ENCODE measurements at regions not wholly inside any gene's neighbourhood (a gene's known extent, or its start where the extent isn't known, plus 50 kb on each side); places are given as distances from the start of the nearest gene placed in this dataset.

DNA sequence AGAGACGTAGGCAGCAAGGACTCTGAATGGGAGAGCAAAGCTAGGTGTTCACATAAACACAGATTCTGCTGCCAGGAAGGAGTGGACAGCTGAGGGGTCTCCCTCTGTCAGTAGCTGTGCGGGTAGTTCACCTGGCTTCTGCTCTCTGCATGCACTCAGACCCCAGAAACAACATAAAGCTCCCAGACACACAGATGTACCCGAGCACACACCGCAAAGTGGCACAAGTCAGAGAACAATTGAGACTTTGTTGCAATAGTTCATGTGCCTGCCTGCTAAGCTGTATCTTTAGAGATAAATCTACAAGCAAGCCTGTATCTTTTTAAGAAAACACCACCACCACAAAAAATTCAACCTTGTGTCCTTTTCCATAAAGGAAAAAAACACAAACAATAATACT, 420.0 kb upstream of the ST6GAL2 start:
- DNase-seq = no peak

DNA sequence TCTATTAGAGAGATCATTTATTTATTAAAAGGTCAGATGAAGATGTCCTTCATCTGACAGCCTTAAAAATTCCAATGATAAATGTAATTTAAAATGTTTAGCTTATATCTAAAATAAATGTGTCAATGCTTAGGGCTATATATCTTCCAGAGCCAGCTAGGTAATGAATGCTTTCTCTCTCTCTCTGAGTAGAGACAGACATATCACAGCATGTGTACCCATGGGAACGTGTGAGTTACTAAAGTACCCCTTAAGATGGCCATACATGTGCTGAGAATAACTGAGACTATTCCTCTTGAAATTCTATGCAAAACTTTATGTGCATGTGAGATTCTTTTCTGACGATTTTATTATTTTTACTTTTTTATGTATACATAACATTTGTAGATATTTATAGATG, 420.9 kb upstream of the ST6GAL2 start:
- no peak for DNase-seq

DNA sequence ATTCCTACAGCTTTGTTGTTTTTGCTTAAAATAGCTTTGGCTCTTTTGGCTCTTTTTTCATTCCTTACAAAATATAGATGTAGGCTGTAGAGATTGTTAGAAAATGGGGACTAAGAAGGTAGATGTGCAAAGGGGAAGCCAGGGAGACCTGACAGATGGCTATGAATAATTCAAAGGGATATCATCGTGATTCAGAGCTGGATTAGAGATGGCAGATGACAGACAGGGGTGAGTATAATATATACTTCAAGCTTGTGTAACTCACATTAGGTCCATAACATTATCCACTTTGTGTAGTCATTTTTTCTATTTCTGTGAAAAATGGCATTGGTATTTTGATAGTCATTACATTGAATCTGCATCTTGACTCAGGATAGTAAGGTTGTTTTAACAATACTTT, 422.9 kb upstream of the ST6GAL2 start:
- no peak for DNase-seq

DNA sequence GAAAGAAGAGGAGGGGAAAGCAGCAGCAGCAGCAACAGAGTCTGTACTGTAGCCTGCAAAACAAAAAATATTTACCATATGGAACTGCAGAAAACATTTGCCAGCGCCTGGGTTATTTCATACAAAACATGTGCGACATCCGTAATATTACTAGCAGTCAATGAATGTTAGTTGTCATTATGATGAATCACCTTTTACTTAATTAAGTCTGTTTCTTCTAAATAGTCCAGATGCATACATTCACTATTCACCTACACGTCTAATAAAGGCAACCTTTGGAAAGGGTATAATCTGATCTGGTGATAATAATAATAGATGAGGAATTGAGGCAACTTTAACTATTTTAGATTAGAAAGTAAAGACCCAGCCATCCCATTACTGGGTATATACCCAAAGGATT, 426.3 kb upstream of the ST6GAL2 start:
- DNase-seq = no peak

DNA sequence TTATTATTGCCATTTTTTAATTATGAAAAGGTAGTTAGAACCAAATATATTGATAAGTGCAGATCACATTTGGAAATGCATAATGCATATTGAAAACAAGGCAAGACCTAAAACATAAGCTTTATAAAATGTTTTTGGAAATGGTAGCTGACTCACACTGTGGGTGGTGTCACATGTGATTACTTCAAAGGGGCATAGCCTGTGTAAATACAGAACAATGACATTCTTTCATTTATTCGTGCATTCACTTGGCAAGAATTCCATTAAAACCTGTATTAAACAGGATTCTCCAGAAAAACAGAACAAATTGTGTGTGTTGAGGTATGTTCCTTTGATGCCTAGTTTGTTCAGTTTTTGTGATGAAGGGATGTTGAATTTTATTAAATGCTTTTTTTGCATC, 427.3 kb upstream of the ST6GAL2 start:
- DNase-seq = no peak

DNA sequence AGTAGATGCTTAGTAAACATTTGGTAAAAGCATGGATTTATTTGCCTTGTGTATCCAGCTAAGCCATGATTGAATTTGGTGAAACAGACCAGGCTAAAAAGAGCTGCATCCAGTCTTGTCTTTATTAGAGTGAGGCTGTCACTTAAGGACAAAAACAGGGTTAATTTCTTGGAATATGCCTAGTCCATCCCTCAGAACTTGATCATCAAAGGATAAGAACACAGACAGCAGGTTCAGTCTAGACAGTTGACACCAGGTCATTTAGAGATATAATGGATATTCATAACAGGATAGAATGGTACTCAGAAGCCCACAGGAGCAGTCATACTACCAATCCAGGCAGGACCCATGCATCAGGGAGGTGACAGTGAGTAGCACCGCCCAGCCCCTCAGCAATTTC, 434.9 kb upstream of the ST6GAL2 start:
- no peak for DNase-seq

DNA sequence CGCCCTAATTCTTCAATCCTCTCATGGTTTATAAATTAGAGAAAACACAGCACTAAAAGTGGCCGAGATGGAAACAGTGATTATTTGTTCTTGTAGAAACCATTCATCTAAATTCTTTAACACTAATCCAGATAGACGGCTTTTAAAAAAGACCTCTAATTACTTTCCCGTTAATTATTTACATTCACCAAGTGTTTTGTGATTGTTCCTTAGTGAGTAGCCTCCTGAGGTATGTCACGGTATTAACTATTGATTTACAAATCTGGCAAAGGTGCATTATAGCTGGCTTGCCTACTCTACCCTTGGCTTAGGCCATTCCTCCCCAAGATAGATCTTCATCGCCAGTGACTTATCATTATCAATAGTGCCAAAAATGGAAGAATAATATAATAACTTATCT, 436.4 kb upstream of the ST6GAL2 start:
- DNase-seq = no peak

DNA sequence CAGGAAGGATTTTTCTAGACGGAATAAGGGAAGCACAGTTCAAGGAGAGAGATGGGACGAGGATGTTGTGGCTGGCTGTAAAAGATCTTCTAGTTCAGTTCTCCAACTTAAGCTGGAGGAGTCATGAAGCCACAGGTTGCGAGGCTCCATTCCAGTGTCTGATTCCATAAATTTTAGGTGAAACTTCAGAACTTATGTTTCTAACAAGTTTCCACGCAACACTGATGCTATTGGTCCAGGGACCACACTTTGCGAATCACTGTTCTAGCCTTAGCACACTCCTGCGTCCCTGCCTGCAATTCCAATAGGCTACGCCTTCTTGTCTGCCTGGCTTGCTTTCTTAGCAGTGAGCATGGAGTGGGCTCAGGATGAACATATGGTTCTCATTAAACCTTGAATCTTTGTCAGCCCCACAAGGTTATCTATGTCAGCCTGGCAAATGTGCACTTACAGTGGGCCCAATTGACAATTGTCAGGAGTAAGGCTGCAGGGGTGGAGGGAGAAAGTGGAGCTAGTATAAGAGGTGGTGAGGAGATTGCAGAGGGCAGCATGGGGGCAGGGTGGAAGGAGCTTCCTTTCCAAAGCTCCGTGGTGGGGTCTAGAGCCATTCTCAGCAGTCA, 438.1 kb upstream of the ST6GAL2 start:
- DNase-seq = no peak

DNA sequence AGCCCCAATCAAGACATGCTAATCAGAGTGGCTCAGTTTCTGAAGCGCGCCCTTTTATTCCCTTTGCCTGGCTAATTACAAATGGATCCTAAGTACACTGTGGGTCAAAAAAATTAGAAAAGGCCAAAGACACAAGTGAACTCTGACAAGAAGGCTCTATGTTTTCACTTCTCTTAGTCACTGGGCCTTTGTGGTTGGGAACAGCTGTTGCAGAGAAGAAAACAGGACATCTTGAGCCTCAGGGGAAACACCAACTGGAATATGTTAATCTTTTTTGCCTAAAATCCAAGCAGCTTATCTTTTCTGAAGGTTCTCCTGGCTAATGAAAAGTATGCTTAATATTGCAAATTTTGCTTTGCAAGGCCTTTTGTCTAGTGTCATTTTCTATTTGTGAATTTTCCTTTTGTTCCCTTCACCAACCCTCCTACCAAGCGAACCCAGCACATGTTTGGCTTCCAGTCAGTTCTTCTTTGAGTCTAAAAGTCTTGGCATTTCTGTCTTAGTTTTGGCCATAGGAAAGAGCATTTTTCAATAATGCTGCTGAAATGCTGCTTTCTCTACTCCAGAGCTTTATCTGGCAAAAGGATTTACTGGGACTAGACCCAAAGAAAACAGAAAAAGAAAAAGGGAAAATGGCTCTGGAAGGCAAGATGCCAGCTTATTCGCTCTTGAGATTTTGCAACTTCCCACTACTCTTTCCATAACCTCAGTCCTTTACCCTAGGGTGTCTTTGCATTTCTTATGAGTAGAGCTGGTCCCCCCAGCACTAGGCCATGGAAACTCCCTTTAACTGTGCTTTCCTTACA, 440.2 kb upstream of the ST6GAL2 start:
- DNase-seq = peak in 26 of 58 donors; percentile 2 to 83 (median 32)

DNA sequence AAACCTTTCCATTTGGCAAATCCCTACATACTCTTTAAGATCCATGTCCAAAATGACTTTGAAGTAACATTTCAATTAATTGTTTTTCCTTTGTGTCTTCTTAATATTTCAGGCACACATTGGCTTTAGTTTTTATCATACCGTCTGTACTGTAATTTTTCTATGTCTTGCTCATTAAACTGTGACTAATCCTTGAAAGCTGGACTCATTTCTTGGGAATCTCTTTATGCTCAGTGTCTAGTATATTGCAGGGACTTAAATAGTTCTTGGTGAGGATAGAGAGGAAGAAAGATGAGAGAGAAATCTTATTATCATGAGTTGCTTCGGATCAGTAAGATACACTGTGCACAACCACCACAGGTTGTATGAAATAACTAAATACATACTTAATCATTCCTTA, 448.3 kb upstream of the ST6GAL2 start:
- DNase-seq = no peak

DNA sequence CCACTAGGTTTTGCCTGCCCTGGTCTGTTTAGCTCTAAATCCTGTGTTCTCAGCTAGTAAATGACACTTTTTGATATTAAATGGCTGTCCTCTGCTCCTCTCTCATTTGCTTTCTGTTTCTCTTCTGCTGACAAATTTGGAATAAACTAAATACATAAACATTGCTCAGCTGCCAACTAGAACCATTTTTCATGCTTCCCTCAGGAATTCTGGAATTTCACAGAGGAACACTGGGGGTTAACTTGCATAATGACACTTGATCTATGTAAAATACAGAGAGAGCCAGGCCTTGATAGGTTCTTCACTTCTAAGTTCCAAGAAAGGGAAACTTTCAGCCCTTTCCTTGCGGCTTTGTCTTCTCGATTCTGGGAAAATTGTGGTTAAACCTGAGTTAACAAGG, 450.6 kb upstream of the ST6GAL2 start:
- no peak for DNase-seq

DNA sequence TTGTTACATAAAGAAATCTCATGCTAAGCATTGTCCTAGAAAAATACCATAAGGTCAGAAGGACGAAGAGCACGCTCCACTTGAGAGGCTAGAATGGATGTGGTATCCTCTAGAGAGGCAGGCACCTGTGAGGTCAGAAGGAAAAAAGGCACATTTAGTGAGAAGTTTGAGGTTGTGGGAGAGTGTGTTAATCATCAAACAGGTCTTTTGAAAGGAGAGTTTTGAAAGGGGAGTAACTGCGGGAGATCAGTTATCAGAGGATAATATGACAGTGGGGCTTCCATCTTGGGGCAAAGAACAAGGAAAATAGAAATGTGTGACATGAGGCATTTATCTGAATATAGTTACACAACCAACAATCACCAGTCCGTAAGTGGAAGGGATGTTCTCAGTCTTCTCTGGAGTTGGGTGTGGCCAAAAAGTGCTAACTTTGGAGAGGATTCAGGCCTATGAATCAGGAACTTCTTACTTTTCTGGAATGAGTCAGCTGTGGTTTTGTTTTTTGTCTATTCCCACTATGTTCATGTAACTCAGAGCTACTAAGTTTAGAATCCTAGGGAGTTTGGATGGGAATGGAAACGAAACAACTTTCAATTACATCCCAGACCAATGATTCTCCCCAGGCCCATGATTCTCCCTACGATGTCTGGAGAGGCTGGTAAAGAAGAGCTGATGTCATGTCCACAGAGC, 451.4 kb upstream of the ST6GAL2 start:
- no peak for DNase-seq

DNA sequence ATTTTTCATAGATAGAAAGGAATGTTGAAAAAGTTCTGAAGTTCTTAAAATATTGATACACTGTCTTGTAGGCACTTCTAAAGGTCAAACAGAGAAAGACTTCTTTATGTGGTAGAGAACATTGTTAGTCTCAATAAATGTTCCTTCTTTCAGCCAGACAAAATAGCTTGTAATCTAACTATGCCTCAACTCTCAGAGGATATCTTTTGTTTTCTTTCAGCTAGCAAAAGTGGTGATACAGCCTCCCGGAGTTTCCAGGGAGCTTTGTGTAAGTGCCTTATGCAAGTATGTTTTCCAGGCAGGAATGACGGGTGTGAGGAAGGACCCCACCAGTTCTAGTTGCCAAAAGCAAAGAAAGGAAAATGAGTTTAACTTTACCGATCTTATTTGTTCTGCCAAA, 452.1 kb upstream of the ST6GAL2 start:
- no peak for DNase-seq

DNA sequence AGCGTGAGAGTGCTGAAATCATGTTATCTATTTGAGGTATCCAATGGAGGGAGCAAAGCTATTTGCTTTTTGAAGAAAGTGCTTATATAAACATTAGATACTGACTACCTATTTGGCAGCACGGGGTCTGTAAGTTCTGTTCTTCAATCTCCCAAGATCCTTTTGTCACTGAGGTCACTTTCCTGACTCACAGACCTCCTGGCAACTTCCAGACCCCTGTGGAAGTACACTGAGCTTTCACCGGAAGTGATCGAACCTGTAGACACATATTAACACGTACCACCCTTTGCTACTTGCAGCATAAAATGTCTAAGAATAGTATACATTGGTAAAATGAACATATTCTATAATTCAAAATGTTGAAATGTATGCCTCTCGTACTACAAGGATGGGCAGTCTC, 452.6 kb upstream of the ST6GAL2 start:
- DNase-seq = no peak

DNA sequence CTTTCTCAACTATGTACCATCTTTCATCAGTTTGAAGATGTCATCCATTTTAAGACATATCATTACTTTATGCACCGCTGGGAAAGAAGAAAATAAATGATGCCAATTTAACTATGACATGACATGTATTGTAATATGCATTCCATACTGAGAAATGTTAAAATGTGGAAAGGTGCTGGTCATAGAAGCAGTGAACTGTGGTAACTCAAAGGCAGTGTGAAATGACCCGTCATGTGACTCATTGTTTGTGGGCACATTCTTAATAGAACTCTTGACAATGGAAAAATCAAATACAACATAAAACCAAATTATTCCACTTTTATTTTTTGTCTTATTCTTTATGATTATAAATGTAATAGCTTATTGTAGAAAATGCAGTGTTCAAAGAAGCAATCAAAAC, 455.0 kb upstream of the ST6GAL2 start:
- DNase-seq = no peak

DNA sequence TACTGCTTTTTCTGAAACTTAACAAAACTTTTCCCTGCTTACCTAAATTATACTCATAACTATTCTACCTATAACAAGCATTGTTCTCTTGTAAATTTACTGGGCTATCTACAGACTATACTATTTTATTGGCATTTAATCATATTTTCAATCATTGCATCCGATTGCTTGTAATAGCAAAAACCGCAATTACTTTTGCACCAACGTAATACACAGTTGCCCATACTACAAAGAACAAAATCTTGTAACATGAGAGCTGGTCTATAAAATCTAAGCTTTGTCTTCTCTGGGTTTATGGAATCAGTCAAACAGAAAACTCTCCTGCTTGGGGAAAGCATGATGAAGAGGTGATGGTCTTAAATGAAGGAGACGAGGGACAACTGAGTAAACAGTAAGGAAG, 463.4 kb upstream of the ST6GAL2 start:
- no peak for DNase-seq

DNA sequence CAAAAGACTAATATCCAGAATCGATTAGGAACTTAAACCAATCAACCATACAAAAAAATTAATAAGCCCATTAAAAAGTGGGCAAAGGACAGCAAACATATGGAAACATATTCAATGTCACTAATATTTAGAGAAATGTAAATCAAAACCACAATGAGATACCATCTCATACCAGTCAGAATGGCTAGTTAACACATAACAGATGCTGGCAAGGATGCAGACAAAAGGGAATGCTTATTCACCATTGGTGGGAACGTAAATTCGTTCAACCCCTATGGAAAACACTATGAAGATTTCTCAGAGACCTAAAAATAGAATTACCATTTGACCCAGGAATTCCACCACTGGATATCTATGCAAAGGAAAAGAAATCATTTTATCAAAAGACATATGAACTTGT, 468.2 kb upstream of the ST6GAL2 start:
- no peak for DNase-seq

DNA sequence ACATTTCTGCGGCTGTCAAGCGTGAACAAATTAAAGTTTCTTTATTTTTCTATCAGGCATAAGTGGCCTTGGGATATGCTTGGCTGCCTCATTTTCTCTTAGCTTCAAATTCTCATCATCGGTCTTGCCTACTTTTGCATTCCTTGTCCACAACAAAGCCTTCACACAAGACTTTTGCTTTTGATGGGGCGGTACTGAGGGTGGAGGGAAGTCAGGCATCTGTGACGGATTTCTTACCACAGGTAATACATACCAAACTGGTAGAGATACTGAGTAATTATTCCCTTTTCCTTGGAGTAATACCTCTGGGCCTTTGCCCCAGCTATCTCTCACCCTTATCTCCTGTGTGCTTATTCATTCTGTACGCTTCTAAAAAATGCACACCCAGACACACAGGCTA, 468.3 kb upstream of the RGPD4 start:
- no peak for DNase-seq

DNA sequence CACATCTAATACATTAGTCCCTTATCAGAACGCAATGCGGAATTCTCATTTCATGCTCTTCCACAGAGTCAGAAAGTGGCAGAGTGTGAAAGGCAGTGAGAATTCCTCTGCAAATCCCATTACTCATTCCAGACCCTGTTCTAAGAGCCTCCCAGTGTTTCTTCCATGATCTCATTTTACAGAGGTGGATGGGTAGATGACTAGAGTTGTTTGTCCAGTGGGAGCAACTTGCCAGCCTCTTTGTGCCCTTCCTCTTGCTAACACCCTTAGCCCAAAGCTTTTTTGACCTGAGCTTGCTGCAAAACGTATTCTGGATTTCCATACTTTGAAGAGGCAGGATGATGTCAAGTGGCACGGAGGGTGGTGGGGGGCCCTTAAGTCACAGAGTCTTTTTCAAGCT, 467.7 kb upstream of the RGPD4 start:
- DNase-seq = no peak

DNA sequence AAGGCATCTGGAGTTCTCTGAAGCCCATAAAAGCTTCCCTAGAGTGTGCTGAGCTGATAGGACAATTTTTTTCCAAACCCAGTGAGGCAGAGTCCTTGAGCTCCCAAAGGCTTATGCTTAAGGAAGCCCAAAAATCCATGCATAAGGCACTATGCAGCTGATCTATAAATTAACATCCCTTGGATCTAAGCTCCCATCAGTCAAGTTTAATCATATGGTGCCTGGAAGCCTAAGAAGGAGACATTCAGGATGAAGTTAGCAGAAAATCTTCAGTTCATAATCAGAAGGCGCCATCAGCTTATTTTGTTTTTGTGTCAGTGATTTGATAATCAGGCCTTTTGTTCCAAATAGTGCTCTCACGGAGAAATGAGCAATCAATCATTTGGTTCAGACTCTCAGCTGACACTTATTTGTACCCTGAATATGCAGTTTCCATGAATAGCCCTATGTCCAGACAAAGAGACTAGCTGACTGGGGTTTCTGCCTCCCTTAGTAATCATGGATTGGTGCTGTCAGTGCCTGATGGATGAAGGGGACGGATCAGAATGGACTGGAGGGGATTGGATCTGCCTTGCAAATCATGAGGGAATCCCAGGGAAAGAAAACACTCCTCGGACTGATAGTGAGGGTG, 464.8 kb upstream of the RGPD4 start:
- DNase-seq = peak in 1 of 58 donors; percentile 1

DNA sequence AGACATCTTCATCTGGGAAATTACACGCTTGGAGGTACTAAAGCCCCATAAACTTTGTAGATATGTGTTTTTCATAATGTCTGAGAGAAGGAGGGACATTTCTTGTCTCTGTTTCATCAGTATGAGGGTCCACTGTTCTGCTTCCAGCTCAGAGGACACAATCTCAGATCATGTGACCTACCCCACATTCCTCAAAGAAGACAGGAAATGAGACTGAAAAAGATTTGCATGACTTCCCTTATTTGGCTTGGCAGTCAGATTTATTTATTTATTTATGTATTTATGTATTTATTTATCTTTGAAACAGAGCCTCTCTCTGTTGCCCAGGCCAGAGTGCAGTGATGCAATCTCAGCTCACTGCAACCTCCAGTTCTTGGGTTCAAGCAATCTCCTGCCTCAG, 463.7 kb upstream of the RGPD4 start:
- no peak for DNase-seq

DNA sequence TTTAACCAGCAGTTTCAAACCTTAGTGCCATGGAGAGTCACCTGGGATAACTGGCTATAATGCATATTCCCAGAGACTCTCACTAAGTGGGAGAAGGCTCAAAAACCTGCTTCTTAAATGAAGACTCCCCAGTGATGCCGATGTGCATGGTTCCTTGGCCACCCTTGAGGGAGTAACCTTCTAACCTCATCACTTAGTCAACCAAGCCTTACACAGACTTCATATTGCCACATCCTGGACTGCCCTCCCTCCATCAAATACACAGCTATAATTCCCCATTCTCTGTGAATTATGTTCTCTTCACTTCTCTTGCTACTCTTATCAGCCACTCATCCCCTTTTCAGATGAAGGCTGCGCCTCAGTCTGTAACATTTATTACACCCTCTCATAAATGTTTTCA, 462.9 kb upstream of the RGPD4 start:
- no peak for DNase-seq

All from anterior cingulate cortex (tissue), 58 donors.